ENCODE measurements at regions not wholly inside any gene's neighbourhood (a gene's known extent, or its start where the extent isn't known, plus 50 kb on each side); places are given as distances from the start of the nearest gene placed in this dataset.

GRCh38 chr1:55420929-55421716 is 206.0 kb upstream of the USP24 start:
- DNase-seq, result no peak

GRCh38 chr1:55420026-55420425 is 204.9 kb upstream of the USP24 start:
- DNase-seq, result no peak

GRCh38 chr1:55418208-55419000 is 203.2 kb upstream of the USP24 start:
- DNase-seq, result no peak

DNA sequence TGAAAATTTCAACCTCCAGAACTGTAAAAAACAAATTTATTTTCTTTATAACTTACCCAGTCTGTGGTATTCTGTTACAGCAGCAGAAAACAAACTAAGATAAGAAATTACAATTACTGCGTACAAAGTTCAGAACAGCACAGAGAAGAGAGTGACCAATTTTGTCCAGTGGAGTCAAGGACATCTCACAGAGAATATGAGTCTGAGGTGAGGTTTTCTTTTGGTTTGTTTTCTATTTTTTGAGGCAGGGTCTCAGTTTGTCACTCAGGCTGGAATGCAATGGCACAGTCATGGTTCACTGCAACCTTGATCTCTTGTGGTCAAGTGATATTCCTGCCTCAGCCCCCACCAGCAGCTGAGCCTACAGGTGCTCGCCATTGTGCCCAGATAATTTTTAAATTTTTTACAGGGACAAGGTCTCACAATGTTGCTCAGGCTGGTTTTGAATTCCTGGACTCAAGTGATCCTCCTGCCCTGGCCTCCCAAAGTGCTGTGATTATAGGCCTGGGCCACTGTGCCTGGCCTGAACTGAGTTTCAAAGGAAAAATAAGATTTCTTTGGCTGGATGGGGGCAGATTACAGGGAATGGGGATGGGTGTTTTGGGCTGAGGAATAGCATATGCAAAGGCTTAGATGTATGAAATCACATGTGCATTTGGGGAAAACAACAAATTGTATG is 201.1 kb upstream of the USP24 start:
- no peak for DNase-seq

DNA sequence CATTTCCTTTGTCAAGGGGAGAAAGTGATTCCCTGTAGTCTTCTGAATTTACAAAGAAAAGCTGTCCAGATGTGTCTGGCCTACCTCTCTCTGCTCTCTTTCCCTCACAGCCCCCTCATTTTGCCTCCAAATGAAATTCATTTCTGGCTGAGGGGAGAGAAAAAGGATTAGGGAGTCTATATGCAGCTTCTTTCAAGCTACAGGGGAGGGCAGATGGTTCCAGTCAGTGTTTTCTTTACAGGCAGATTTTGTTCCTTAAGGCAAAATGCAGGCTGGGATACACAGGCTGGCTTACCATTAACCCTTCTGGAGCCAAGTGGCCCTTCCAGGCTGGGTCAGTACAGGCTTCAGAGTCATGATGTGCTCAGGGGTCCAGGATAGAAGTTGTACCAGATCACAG is 198.1 kb upstream of the USP24 start:
- no peak for DNase-seq

GRCh38 chr1:55412060-55412459 is 196.9 kb upstream of the USP24 start:
- DNase-seq, result no peak

- DNase-seq, result no peak
Measured at GRCh38 chr1:55402671-55403464, 187.7 kb upstream of the USP24 start.

DNA sequence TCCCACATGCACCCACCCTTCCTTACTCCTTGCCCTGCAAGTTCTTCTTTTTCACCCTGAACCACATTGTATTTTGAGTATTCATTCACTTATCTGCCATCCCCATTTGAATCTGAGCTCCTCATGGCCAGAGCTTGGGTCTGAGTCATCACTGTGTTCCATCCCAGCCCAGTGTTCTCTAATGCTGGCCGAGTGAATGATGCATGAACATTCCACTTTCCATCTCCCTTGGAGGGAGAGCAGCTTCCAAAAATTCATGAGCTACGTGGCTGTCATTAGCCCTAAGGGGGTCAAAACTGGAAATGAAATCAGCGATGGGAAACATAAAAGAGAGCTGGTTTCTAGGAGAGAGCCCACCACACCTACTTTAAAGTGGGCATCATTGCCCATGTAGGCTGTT is 187.0 kb upstream of the USP24 start:
- DNase-seq, result no peak

DNA sequence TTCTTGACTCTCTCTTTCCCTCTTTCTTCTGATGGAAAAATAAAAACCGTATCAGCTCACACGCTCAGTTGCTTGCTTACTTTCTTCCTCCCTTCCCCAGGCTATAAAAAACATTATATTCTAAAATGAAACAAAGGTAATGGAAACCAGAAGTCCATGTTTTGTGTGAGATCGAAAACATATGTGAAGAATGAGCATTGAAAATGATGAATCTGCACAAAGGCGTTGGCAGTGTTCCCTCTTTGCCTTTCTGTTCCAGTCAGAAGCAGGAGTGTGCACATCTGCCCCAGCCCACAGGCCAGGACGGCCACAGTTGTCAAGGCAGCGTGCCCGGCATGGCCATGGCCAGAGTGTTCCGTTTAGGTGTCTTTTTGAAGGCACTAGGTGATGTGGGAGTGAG is 185.3 kb upstream of the USP24 start:
- no peak for DNase-seq

DNA sequence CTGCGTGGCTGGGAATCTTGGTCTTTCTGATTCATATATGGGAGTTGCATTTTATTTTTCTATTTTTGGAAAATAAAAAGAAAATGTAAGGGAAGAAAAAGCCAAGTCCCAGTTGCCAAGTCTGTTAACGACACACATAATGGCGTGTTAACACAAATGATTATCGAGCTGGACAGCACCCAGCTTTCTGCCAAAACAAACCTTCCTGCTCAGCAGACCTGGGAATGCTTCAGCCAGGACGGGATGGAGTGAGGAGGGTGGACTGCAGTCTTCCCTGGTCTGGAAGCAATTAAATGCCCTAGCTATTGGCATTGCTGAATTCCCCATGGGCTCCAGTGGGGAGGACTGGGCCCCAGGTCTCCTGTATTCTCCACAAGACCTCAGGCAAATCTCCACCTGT is 184.2 kb upstream of the USP24 start:
- no peak for DNase-seq

DNA sequence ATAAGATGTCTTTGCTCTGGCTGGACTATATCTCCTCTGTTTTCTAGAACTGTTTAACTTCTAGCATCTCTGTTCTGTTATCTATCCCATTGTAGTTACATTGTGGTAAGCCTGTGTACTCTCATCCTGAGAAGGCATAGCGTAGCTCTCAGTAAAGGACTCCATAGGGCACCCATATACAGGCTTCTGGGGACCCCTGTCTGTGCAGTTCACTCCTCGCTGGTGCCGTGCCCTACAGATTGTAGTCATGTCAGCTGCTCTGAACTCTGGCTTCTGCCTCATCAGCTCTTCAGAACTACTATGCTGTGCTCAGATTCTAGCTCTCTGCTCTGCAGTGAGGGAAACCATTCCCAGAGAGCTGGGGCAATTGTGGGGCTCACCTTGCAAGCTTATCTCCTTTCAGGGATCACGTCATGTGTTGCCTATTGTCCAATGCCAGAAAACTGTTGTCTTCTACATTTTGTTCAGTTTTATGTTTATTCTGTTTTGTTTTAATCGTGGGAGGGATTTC is 181.3 kb upstream of the USP24 start:
- no peak for DNase-seq

- no peak for DNase-seq
Measured at GRCh38 chr1:55388960-55389359, 173.8 kb upstream of the USP24 start.

- DNase-seq, result no peak
Measured at GRCh38 chr1:55387145-55387544, 172.0 kb upstream of the USP24 start.

DNA sequence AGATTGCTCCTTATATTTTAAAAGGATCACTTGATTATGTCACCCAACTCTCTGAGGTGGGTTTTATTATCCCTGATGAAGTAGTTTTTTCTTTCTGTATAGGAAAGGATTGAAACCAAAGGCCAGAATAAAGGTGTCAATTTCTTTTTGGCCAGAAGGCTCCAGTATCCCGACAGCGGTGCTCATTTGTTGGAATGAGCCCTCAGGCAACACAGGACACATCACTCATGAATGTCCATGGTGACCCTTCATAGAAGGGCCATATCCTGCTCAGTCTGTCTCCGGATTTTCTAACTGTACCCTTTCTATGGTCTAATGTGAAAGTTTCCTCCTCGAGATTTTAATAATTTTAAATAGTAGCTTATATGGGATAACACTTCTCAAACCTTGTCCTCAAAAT is 171.3 kb upstream of the USP24 start:
- no peak for DNase-seq

DNA sequence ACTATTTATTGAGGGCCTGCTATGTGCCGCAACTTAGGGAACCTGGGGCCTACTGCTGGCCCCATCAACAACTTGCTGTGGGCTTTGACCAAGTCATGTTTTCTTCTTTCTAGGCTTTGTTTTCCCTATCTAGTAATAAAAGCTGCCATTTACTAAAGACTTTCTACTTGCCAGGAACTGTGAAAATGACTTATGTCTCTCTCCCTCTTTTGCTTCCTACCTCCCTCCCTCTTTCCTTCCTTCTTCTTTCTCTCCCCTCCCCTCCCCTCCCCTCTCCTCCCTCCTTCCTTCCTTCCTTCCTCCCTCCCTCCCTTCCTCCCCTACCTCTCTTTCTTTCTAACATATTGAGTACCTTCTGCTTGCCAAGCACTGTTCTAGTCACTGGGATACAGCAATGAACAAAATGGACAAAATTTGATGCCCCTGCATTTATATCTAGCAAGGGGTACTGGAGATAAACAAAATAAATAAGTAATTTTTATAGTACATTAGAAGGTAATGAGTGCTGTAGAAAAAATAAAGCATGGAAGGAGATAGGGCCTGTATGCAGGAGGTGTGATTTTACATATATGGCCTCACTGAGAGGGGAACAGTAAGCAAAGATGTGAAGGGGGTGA is 170.3 kb upstream of the USP24 start:
- DNase-seq, result no peak

DNA sequence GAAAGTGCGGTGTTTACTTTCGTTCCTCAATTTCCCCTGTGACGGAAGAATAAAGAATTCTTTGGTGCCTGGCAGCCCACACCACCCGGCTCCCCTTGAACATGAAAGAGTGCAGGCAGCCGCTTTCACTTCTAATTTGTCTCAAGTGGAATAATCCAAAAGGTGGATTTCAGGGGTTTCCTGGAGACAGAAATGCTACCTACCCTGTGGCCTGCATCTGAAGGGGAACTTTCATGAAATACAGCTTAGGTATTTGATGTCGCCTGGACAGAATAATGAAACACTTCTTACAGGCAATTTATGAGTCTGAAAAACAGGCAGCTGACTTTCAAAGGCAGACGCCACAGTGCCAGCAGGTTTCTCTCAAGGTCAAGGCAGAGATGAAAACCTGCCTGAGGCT is 169.5 kb upstream of the USP24 start:
- DNase-seq, result no peak

- DNase-seq, result no peak
Measured at GRCh38 chr1:55382806-55383305, 167.7 kb upstream of the USP24 start.

- DNase-seq, result no peak
Measured at GRCh38 chr1:55381983-55382382, 166.8 kb upstream of the USP24 start.

DNA sequence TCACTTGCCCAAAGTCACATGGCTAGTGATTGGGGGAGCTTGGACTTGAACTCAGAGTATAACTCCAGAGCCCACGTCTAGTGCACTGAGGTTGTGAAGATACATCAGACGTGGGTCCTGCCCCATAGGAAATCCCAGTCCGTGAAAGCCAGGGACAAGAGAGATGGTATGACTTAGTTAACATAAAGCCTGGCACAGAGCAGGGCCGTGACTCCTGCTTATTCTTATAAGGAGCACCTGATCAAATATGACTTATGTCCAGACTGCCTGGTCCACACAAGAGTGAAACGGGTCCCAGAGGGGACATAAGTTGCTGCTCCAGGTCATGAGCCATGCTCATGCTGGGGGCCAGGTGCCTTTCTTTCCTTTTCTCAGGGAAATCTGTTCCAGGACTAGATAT is 166.3 kb upstream of the USP24 start:
- DNase-seq, result no peak

- DNase-seq, result no peak
Measured at GRCh38 chr1:55380355-55380970, 165.3 kb upstream of the USP24 start.

DNA sequence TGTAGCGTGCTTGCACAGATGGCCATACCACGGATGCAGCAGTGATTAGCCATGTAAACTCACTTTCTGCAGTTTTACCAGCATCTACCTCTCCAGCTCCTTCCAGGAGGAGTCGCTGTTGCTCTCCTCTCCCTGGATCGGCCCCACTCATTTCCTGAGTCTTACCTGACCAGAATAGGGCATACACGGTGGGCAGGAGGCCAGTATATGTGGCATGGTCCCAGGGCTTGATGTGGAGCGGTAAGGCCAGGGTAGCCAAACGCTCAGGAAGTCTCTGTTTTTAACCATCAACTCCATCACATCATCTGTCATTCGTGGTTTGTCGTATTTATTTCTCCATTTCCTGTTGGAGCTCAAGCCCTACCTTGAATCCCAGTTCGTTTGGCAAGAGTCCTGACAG is 163.4 kb upstream of the USP24 start:
- DNase-seq, result peak in 1 of 2 donors; percentile 9

GRCh38 chr1:55376897-55377296 is 161.7 kb upstream of the USP24 start:
- DNase-seq, result no peak

Data from CD4-positive, alpha-beta T cell treated with Interleukin-4 for 1 hour (primary cell).